ENCODE measurements at regions not wholly inside any gene's neighbourhood (a gene's known extent, or its start where the extent isn't known, plus 50 kb on each side); places are given as distances from the start of the nearest gene placed in this dataset.
A peak's percentile ranks its signal among the peaks of the same experiment; 100 is the strongest.

- Histone ChIP-seq H2AFZ (ENCODE audit: low read depth, low read length) (no peak overlapping the region), H3K9me3 (ENCODE audit: low read length) (no peaks in the 10 kb centered on the region), H3K36me3 (ENCODE audit: insufficient read depth, low read length) (no peaks in the 10 kb centered on the region), H3K27me3 (ENCODE audit: insufficient read depth, low read length) (peaks cover 29% of the 10 kb centered on the region), H3K4me3 (ENCODE audit: low read length) (no peak overlapping the region), H3K4me1 (ENCODE audit: insufficient read depth, low read length) (peaks cover 9% of the 10 kb centered on the region)
Observed at GRCh38 chr7:140232957-140233917, 56.5 kb upstream of the KDM7A start.

DNA sequence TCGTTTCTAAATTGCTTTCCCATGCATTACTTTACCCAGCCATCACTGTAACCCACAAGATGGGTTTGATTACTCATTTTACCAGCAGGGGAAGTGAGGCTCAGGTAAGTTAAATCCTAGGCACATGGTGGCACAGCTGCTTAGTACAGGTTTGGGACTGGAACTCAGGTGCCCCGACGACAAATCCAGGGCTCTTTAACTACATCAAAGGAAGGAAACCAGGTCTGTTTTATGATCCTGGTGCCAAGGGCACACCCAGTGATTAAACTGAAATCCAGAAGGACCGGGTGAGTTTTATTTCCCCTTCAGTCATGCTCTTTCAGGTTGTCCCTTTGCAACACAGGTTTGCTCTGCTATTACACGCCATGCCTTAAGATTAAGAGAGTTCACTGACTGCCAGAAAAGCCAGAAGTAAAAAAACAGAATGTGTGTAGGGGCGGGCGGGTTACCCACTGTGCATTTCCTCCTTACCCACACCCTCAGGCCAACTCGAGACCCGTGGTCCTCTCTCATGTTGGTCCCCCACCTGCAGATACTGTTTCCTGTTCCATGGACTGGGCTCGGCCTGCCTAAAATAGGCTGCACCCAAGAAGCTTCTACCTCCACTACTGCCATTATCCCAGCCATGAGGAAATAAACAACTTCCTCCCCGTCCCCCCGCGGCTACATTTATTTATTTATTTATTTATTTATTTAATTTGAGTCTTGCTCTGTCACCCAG, 55.1 kb upstream of the KDM7A start:
- no peaks in the 10 kb centered on the region for H3K9me3 ChIP-seq (ENCODE audit: low read length)
- H3K36me3 ChIP-seq (ENCODE audit: insufficient read depth, low read length), result no peaks in the 10 kb centered on the region
- H2AFZ ChIP-seq (ENCODE audit: low read depth, low read length), result peak overlapping the region; percentile 77
- H3K4me1 ChIP-seq (ENCODE audit: insufficient read depth, low read length), result peaks cover 9% of the 10 kb centered on the region
- H3K27me3 ChIP-seq (ENCODE audit: insufficient read depth, low read length), result peaks cover 32% of the 10 kb centered on the region
- H3K4me3 ChIP-seq (ENCODE audit: low read length), result peak overlapping the region; percentile 49

DNA sequence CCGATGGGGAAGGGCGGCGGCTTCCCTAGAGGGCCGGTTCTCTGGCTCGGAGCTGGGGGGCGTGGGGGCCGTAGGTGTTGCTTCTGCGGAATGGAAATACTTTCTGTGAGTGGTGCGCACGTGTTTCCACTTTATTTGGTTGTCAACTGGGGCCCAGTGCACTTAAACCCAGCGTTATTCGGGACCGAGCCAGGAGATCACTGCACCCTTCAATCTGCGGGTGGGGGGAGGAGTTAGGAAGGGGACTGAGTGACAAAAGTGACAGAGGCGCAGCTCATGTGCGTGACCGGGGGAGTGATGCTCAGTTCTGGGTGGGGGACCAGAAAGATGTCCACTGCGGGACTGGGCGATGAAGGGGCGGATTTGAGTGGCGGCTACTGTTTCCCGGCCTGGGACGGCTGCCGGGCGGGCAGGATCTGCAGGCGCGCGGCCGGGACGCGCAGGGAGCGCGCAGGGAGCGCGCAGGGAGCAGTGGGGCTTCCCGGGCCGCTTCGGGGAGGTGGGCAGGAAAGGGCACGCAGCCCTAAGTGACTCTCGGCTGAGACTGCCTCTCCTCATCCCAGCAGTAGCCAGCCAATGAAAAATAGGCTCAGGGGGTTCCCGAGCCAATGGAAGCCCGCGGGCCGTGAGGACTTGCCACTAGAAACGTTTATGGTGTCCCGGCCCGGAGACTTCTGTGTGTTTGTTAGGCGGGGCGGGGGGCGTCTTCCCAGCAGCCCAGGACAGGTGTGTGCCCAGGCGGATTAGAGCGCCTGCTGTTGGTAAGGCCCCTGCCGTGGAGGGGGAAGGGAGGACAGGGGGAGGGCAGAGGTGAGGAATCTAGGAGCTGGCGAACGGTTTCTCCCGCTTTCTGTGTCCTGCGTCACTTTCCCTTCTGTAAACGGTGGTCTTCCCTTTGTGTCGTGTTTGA, 54.3 kb upstream of the KDM7A start:
- no peaks in the 10 kb centered on the region for H3K36me3 ChIP-seq (ENCODE audit: insufficient read depth, low read length)
- peaks cover 38% of the 10 kb centered on the region for H3K27me3 ChIP-seq (ENCODE audit: insufficient read depth, low read length)
- H2AFZ ChIP-seq (ENCODE audit: low read depth, low read length), result peak overlapping the region; percentile 77
- H3K9me3 ChIP-seq (ENCODE audit: low read length), result no peaks in the 10 kb centered on the region
- peaks cover 9% of the 10 kb centered on the region for H3K4me1 ChIP-seq (ENCODE audit: insufficient read depth, low read length)
- H3K4me3 ChIP-seq (ENCODE audit: low read length), result peak overlapping the region; percentile 49

- peak overlapping the region; percentile 77 for H2AFZ ChIP-seq (ENCODE audit: low read depth, low read length)
- H3K4me3 ChIP-seq (ENCODE audit: low read length), result peak overlapping the region; percentile 49
- no peaks in the 10 kb centered on the region for H3K9me3 ChIP-seq (ENCODE audit: low read length)
- peaks cover 38% of the 10 kb centered on the region for H3K27me3 ChIP-seq (ENCODE audit: insufficient read depth, low read length)
- H3K4me1 ChIP-seq (ENCODE audit: insufficient read depth, low read length), result peaks cover 9% of the 10 kb centered on the region
- H3K36me3 ChIP-seq (ENCODE audit: insufficient read depth, low read length), result no peaks in the 10 kb centered on the region
Observed at GRCh38 chr7:140230516-140230860, 53.7 kb upstream of the KDM7A start.

- Histone ChIP-seq H3K4me1 (ENCODE audit: insufficient read depth, low read length) (peaks cover 9% of the 10 kb centered on the region), H3K27me3 (ENCODE audit: insufficient read depth, low read length) (peaks cover 38% of the 10 kb centered on the region), H3K9me3 (ENCODE audit: low read length) (no peaks in the 10 kb centered on the region), H3K36me3 (ENCODE audit: insufficient read depth, low read length) (no peaks in the 10 kb centered on the region), H3K4me3 (ENCODE audit: low read length) (peak overlapping the region; percentile 49), H2AFZ (ENCODE audit: low read depth, low read length) (peak overlapping the region; percentile 77)
Observed at GRCh38 chr7:140229591-140230515, 53.1 kb upstream of the KDM7A start.

GRCh38 chr7:140229101-140229525, 52.3 kb upstream of the KDM7A start:
- peaks cover 9% of the 10 kb centered on the region for H3K4me1 ChIP-seq (ENCODE audit: insufficient read depth, low read length)
- peaks cover 42% of the 10 kb centered on the region for H3K27me3 ChIP-seq (ENCODE audit: insufficient read depth, low read length)
- H3K4me3 ChIP-seq (ENCODE audit: low read length), result no peak overlapping the region

More at GRCh38 chr7:140229101-140229525, 52.3 kb upstream of the KDM7A start:
- Histone ChIP-seq H3K9me3 (ENCODE audit: low read length) (no peaks in the 10 kb centered on the region), H3K36me3 (ENCODE audit: insufficient read depth, low read length) (no peaks in the 10 kb centered on the region), H2AFZ (ENCODE audit: low read depth, low read length) (no peak overlapping the region)

Data from neuron (in vitro differentiated cells).